Common myeloid progenitor, CD34-positive (primary cell): ENCODE measurements at regions not wholly inside any gene's neighbourhood (a gene's known extent, or its start where the extent isn't known, plus 50 kb on each side); places are given as distances from the start of the nearest gene placed in this dataset.

Experiments used
- CTCF ChIA-PET: fragments of 350-600 bp; sonication (Branson Sonifier 250); formaldehyde crosslinking; loops from one replicate; lab custom pipeline; 2021; ENCODE audit warnings: antibody characterized with exemption; lab: Charles Lee
- POLR2A ChIA-PET: fragments of 350-600 bp; sonication (Branson Sonifier 250); formaldehyde crosslinking; loops from one replicate; lab custom pipeline; 2021; ENCODE audit warnings: antibody characterized with exemption; lab: Charles Lee
- DNase-seq, 3 donors: peaks; one replicate each; pipeline versions ENCODE4 v3.0.0 to v3.0.0-alpha.2; 2013
- H3K27ac ChIP-seq, 2 experiments: 1 replicate in 1 of 2; 2 replicates in 1 of 2; pipeline ENCODE4 v1.7.0; 2013; ENCODE audit warnings: inconsistent platforms in 2 of 2, low read length in 2 of 2, mild to moderate bottlenecking in 2 of 2, low read depth in 1 of 2, moderate library complexity in 1 of 2; ENCODE audit not compliant: severe bottlenecking in 2 of 2, insufficient read depth in 1 of 2, poor library complexity in 1 of 2
- H3K27me3 ChIP-seq, 5 experiments: replicated peaks in 2 of 5; 1 replicate in 3 of 5; 2 replicates in 2 of 5; pipeline versions ENCODE4 v1.6.1 to v1.7.0; 2013; ENCODE audit warnings: low read length in 4 of 5, mild to moderate bottlenecking in 2 of 5, moderate library complexity in 2 of 5, inconsistent platforms in 1 of 5; ENCODE audit not compliant: insufficient read depth in 5 of 5, control insufficient read depth in 4 of 5
- H3K36me3 ChIP-seq, 4 experiments: 1 replicate in 2 of 4; 2 replicates in 2 of 4; pipeline versions ENCODE4 v1.6.1 to v1.7.0; 2013; ENCODE audit warnings: low read length in 3 of 4, control low read depth in 1 of 4, mild to moderate bottlenecking in 1 of 4; ENCODE audit not compliant: control insufficient read depth in 4 of 4, insufficient read depth in 4 of 4
- H3K4me1 ChIP-seq, 4 experiments: 1 replicate in 3 of 4; 2 replicates in 1 of 4; pipeline versions ENCODE4 v1.6.1 to v1.7.1; 2013; ENCODE audit warnings: low read length in 3 of 4, mild to moderate bottlenecking in 3 of 4, control low read depth in 1 of 4, inconsistent platforms in 1 of 4, moderate library complexity in 1 of 4; ENCODE audit not compliant: control insufficient read depth in 4 of 4, insufficient read depth in 4 of 4; ENCODE audit errors: control extremely low read depth in 1 of 4
- H3K4me3 ChIP-seq, 7 experiments: 1 replicate in 4 of 7; 2 replicates in 3 of 7; pipeline versions ENCODE4 v1.5.1 to v1.7.0; 2013; ENCODE audit warnings: mild to moderate bottlenecking in 7 of 7, low read length in 6 of 7, moderate library complexity in 6 of 7, inconsistent platforms in 2 of 7, low read depth in 2 of 7, control low read depth in 1 of 7; ENCODE audit not compliant: insufficient read depth in 4 of 7, control insufficient read depth in 1 of 7; ENCODE audit errors: extremely low read depth in 1 of 7
- H3K9me3 ChIP-seq, 5 experiments: 1 replicate in 4 of 5; 2 replicates in 1 of 5; pipeline versions ENCODE4 v1.6.1 to v1.7.1; 2013; ENCODE audit warnings: low read length in 4 of 5, mild to moderate bottlenecking in 2 of 5, inconsistent platforms in 1 of 5, low read depth in 1 of 5, moderate library complexity in 1 of 5; ENCODE audit not compliant: control insufficient read depth in 4 of 5, insufficient read depth in 2 of 5; ENCODE audit errors: control extremely low read depth in 1 of 5
- WGBS: methylation state at CpG from one replicate; pipeline ENCODE4 v1.1.5; 2013; ENCODE audit not compliant: insufficient coverage; 5-methylcytosine and 5-hydroxymethylcytosine counted together

- H3K9me3 ChIP-seq: no peaks in the 10 kb centered on the region
- no peak overlapping the region for H3K4me3 ChIP-seq
- WGBS: 100% methylated on average over 1 of the region's 2 CpGs
- H3K4me1 ChIP-seq: no peaks in the 10 kb centered on the region
- H3K36me3 ChIP-seq: no peaks in the 10 kb centered on the region
- ChIA-PET CTCF (no interaction called here), POLR2A (no interaction called here)
- H3K27ac ChIP-seq: no peak overlapping the region
- peaks cover 0 to 2% (median 0%) of the 10 kb centered on the region in 5 experiments for H3K27me3 ChIP-seq
- no peak for DNase-seq
These were observed 151.2 kb upstream of the RORA start for GRCh38 chr15:61380270-61380669.

DNA sequence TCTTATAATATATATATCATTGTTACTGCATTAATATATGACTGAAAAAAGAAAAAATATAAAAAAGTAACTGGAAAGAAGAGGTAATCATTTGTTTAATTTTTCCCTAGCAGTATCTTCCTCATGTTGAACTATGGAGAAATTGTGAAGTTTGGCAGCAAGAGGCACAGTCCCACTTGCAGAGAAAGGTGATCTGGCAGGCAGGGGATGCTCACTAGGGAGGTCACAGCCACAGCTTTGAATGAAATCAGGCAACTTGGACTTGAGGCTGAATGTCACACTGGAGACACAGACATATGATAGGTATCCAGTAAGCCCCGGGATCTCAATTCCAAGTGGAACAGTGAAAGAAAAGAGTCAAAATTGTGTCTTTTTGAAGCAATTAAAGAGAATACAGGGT is 149.9 kb upstream of the RORA start:
- POLR2A ChIA-PET: no interaction called here
- 100% methylated on average over 1 of the region's 1 CpG for WGBS

DNA sequence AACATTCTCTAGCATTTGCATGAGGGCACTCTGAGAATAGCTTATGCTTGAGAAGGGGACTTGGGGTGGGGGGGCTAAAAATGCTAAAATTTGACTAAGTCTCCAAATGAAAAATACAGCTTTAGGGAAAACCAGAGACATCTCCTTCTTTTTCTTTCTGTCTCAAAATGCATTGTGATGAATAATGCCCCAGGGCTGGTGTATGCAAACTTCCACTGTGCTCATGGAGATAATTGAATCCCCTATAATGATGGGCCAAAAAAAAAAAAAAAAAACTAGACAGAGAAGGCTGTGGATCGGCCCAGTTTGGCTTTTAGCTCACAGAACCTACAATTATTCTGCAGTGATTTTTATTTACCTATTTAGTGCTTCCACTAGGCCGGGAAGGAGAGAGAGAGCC is 147.9 kb upstream of the RORA start:
- Histone ChIP-seq H3K36me3 (no peaks in the 10 kb centered on the region), H3K4me3 (no peak overlapping the region), H3K9me3 (peaks cover 0 to under 1% (median 0%) of the 10 kb centered on the region in 5 experiments), H3K27me3 (peaks cover 0 to 2% (median 0%) of the 10 kb centered on the region in 5 experiments), H3K27ac (no peak overlapping the region), H3K4me1 (no peaks in the 10 kb centered on the region)
- CTCF ChIA-PET: no interaction called here
- 93% methylated on average over 2 of the region's 2 CpGs for WGBS
- no peak for DNase-seq
- POLR2A ChIA-PET: no interaction called here

More for the DNA sequence above, 149.9 kb upstream of the RORA start:
- H3K9me3 ChIP-seq: no peaks in the 10 kb centered on the region
- no peak for DNase-seq
- H3K27me3 ChIP-seq: peaks cover 0 to 2% (median 0%) of the 10 kb centered on the region in 5 experiments
- no peaks in the 10 kb centered on the region for H3K4me1 ChIP-seq
- no peak overlapping the region for H3K27ac ChIP-seq
- no peak overlapping the region for H3K4me3 ChIP-seq
- H3K36me3 ChIP-seq: no peaks in the 10 kb centered on the region
- CTCF ChIA-PET: no interaction called here

DNA sequence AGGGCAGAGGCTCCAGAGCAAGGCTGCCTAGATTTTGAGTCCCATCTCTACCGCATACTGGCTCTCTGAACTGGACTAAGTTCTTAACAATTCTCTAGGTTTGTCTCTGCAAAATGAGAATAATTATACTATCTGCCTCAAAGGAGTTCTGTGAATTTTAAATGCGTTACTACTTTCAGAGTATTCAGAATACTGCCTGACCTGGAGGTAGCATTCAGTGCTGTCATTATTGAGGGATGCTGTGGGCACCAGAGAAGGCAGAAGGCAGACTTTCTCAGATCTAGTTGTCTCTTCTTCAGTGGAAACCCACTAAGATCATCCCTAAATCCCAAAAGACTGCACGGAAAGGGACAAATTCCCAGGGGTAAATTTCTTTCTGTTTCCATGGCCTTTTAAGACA is 147.4 kb upstream of the RORA start:
- H3K4me3 ChIP-seq: no peak overlapping the region
- ChIA-PET POLR2A (no interaction called here), CTCF (no interaction called here)
- H3K27ac ChIP-seq: no peak overlapping the region
- H3K27me3 ChIP-seq: peaks cover 0 to 2% (median 0%) of the 10 kb centered on the region in 5 experiments
- no peak for DNase-seq
- H3K4me1 ChIP-seq: no peaks in the 10 kb centered on the region
- peaks cover 0 to 4% (median 0%) of the 10 kb centered on the region in 5 experiments for H3K9me3 ChIP-seq
- no peaks in the 10 kb centered on the region for H3K36me3 ChIP-seq
- no CpG with 5 or more reads among the region's 3 CpGs for WGBS

- Histone ChIP-seq H3K4me3 (no peak overlapping the region), H3K27ac (no peak overlapping the region), H3K27me3 (no peaks in the 10 kb centered on the region), H3K36me3 (no peaks in the 10 kb centered on the region), H3K9me3 (peaks cover 0 to 4% (median 0%) of the 10 kb centered on the region in 5 experiments), H3K4me1 (no peaks in the 10 kb centered on the region)
- ChIA-PET POLR2A (no interaction called here), CTCF (no interaction called here)
- DNase-seq: no peak
- 86% methylated on average over 1 of the region's 2 CpGs for WGBS
These were observed 145.7 kb upstream of the RORA start for GRCh38 chr15:61374848-61375247.

DNA sequence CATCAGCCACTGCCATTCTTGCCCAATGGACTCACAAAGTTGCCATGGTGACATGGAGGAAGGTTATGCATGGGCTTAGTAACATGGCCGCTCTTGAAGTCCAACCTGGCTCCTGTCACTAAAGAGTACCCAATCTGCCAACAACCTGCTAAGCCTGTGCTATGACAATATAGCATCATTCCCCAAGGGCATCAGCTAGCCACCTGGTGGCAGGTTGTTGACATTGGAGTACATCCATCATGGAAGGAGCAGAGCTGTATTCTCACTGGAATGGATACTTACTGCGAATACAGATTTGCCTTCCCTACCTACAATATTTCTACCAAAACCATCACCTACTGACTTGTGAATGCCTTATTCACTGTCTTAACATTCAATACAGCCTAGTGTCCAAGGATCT is 138.9 kb upstream of the RORA start:
- Histone ChIP-seq H3K4me1 (no peaks in the 10 kb centered on the region), H3K27ac (no peak overlapping the region), H3K36me3 (no peaks in the 10 kb centered on the region), H3K4me3 (no peak overlapping the region), H3K27me3 (no peaks in the 10 kb centered on the region), H3K9me3 (peaks cover 0 to 8% (median 3%) of the 10 kb centered on the region in 5 experiments)
- POLR2A ChIA-PET: no interaction called here
- 100% methylated on average over 2 of the region's 2 CpGs for WGBS
- CTCF ChIA-PET: no interaction called here
- no peak for DNase-seq

- ChIA-PET POLR2A (no interaction called here), CTCF (no interaction called here)
- Histone ChIP-seq H3K27ac (no peak overlapping the region), H3K4me1 (no peaks in the 10 kb centered on the region), H3K27me3 (no peaks in the 10 kb centered on the region), H3K36me3 (no peaks in the 10 kb centered on the region), H3K9me3 (peaks cover 0 to 7% (median 3%) of the 10 kb centered on the region in 5 experiments), H3K4me3 (no peak overlapping the region)
- 81% methylated on average over 11 of the region's 13 CpGs for WGBS
- DNase-seq: no peak
These were observed 135.8 kb upstream of the RORA start for GRCh38 chr15:61364871-61365270.
